ENCODE measurements at regions not wholly inside any gene's neighbourhood (a gene's known extent, or its start where the extent isn't known, plus 50 kb on each side); places are given as distances from the start of the nearest gene placed in this dataset.

DNA sequence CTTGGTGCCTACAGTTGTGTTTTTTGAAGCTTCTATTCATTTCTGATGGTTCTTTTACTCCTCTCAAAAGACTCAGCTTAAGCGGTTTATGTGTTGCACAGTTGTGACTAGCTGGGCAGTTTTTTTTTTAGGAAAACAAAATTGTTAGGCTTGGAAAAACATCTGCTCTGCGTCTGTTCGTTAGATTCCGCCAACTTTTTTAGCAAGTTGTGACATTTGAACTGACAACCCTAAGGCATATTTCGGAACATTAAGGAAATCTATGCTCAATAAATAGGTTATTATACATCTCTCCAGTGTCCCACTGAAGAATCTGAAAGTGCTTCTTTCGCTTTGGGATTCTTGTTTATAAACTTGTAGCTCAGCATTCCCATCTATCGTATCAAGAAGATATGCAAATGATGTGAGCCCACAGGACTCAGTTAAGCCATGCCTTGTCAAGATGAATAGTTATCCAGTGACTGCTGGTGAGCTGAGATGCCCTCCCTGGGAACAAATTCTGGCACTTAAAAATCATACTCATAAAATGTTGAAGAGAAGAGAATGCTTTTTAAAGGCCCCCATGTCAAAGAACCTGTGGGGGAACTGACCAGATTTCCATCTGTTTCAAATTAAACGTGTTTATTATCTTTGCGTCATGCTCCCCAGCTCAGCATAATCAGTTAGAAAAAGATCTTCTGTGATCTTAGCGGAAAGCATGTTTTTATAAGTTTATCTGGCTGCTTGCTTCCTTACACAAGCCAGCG is 109.0 kb upstream of the FAM20A start:
- H3K4me3 ChIP-seq (ENCODE audit: low read depth, low read length), result peak overlapping the region; percentile 8
- H3K27ac ChIP-seq (ENCODE audit: low read depth), result no peak overlapping the region
- no peaks in the 10 kb centered on the region for H3K4me1 ChIP-seq (ENCODE audit: insufficient read depth)
- no peaks in the 10 kb centered on the region for H3K36me3 ChIP-seq (ENCODE audit: insufficient read depth)
- WGBS, result 29% methylated on average over 11 of the region's 11 CpGs
- DNase-seq (ENCODE audit: extremely low spot score), result no peak

DNA sequence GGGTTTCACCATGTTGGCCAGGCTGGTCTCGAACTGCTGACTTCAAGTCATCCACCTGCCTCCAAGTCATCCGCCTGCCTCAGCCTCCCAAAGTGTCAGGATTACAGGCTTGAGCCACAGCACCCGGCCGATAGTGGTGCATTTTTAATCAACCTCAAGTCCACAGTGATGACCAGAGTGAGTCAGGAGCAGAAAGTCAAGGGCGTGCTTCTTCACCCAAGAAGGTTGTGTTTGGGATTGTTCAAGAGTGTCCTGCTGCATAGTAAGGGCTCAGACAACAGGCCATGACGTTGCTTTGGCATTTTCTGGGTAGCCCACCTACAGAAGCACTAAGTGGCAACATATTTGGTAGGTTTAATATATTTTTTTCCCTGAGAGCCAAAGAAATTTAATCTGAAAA is 108.3 kb upstream of the FAM20A start:
- no peak overlapping the region for H3K27ac ChIP-seq (ENCODE audit: low read depth)
- WGBS, result 92% methylated on average over 6 of the region's 6 CpGs
- no peaks in the 10 kb centered on the region for H3K36me3 ChIP-seq (ENCODE audit: insufficient read depth)
- H3K4me3 ChIP-seq (ENCODE audit: low read depth, low read length), result no peak overlapping the region
- H3K4me1 ChIP-seq (ENCODE audit: insufficient read depth), result no peaks in the 10 kb centered on the region
- no peak for DNase-seq (ENCODE audit: extremely low spot score)

DNA sequence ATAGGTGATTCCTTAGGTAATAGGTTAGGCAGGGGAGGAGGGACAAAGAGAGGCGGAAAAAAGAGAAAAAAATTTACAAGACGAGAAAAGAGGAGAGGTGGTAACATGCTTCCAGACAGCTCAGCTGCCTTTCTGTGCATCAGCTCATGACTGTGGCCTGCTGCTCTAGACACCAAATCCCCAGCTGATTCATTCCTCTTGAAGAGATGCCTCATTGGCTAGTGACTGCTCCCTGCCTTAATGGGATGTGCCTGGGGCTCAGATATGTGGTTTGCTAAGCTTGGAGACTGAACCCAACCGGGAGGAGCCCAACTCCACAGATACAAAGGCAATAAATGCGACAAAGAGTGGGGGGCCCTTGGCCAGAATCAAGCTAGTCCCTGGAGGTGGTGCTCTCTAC is 105.9 kb upstream of the FAM20A start:
- Histone ChIP-seq H3K27ac (ENCODE audit: low read depth) (no peak overlapping the region), H3K4me1 (ENCODE audit: insufficient read depth) (no peaks in the 10 kb centered on the region), H3K36me3 (ENCODE audit: insufficient read depth) (no peaks in the 10 kb centered on the region), H3K4me3 (ENCODE audit: low read depth, low read length) (no peak overlapping the region)
- no peak for DNase-seq (ENCODE audit: extremely low spot score)
- WGBS, result 74% methylated on average over 4 of the region's 4 CpGs

DNA sequence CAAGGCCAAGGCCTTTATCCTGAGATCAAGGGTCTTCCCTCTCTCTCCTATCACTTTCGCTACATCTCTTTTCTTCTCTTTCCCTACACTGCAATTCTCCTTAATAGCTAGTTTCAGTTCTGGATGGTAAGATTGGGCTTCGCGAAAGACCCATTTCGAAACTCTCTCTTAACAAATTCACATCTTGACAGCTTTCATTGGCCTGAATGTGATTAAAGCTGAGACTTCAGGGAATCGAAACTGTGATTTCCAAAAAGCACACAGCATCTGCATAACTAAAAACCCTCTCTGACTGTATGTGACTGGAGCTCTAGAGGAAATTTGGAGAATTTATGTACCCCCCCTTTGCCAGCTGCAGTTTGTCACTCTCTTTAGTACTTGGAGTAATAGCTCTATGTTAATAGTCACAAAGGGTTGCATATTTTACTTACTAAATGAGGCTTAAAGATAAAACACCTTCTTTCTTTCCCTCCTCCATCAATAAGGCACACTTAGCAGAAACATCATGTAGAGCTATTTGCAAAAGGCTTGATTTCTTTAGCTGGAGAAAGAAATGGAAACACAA is 105.3 kb upstream of the FAM20A start:
- no peak for DNase-seq (ENCODE audit: extremely low spot score)
- no peaks in the 10 kb centered on the region for H3K36me3 ChIP-seq (ENCODE audit: insufficient read depth)
- H3K4me3 ChIP-seq (ENCODE audit: low read depth, low read length), result no peak overlapping the region
- no peak overlapping the region for H3K27ac ChIP-seq (ENCODE audit: low read depth)
- no peaks in the 10 kb centered on the region for H3K4me1 ChIP-seq (ENCODE audit: insufficient read depth)
- 71% methylated on average over 5 of the region's 5 CpGs for WGBS

DNA sequence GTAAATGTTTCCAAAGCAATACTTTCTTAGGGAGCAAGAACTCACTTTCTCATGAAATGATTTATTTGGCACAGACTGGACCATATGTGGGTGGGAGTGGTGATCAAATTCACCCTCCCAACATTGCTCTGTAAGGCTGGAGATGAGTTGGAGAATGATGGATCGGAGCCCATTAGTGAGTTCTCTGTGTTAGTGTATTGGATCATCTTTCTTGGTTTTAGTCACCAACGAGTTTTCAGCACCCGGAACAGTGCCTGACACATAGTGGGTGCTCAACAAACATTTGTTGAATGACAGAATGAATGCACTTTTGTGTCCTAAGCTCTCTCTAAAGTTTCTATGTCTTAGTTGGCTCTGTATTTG is 104.5 kb upstream of the FAM20A start:
- no peaks in the 10 kb centered on the region for H3K4me1 ChIP-seq (ENCODE audit: insufficient read depth)
- H3K27ac ChIP-seq (ENCODE audit: low read depth), result no peak overlapping the region
- H3K4me3 ChIP-seq (ENCODE audit: low read depth, low read length), result no peak overlapping the region
- 85% methylated on average over 3 of the region's 3 CpGs for whole genome bisulfite sequencing
- no peaks in the 10 kb centered on the region for H3K36me3 ChIP-seq (ENCODE audit: insufficient read depth)
- DNase-seq (ENCODE audit: extremely low spot score), result no peak

DNA sequence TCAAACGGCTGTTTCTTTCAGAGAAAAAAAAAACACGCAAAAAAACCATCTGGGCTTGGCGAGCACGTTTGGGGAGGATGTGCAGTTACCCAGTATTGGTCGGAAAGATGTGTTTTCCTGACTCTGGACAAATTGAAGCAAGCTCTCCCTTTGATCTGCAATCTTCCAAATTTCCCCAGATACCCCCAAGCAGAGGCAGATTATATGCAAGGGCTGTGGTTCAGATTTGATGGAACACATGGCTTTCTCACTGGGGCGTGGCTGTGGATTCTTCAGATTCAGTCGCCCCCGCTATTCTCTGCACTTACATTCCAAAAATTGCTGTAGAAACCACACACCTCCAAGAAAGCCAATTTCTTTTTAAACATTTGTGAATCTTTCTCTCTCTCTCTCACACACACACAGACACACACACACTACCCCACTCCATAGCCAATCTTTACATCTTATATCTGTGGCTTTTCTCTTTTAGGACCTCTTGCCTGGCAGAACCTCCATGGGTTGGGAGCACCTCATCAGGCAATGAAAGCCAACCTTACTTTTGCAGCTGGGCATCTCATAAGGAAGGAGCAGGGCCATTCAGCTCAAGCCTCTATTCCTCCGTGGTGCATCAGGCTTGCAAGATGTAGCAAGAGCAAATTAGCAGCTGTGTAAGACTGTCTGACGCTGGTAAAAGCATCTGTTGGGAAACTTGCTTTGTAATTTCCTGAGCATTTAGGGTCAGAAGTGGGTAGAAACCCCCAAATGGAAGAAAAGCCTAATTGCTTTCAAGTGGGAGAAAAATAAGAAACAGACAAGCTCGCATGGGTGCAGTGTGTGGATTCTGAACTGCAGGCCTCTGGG is 103.9 kb upstream of the FAM20A start:
- Histone ChIP-seq H3K36me3 (ENCODE audit: insufficient read depth) (no peaks in the 10 kb centered on the region), H3K4me1 (ENCODE audit: insufficient read depth) (no peaks in the 10 kb centered on the region), H3K27ac (ENCODE audit: low read depth) (no peak overlapping the region), H3K4me3 (ENCODE audit: low read depth, low read length) (no peak overlapping the region)
- WGBS, result 67% methylated on average over 11 of the region's 11 CpGs
- no peak for DNase-seq (ENCODE audit: extremely low spot score)

DNA sequence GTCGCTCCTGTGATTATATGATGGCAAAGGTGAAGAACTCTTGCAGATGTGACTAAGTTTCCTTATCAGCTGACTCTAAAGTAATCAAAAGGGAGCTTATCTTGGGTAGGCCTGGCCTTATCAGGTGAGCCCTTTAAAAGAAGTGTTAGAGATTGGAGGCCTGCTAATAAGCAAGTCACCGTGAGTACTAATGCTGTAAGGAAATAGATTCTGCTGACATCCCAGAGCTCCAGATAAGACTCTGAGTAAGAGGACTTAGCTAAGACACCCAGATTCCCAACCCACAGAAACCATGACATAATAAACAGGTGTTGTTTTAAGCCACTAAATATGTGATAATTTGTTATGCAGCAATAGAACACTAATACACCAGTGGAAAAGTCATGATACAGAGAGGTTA is 99.9 kb upstream of the FAM20A start:
- Histone ChIP-seq H3K4me1 (ENCODE audit: insufficient read depth) (no peaks in the 10 kb centered on the region), H3K36me3 (ENCODE audit: insufficient read depth) (no peaks in the 10 kb centered on the region), H3K27ac (ENCODE audit: low read depth) (no peak overlapping the region), H3K4me3 (ENCODE audit: low read depth, low read length) (no peak overlapping the region)
- DNase-seq (ENCODE audit: extremely low spot score), result no peak
- WGBS, result 57% methylated on average over 2 of the region's 2 CpGs

DNA sequence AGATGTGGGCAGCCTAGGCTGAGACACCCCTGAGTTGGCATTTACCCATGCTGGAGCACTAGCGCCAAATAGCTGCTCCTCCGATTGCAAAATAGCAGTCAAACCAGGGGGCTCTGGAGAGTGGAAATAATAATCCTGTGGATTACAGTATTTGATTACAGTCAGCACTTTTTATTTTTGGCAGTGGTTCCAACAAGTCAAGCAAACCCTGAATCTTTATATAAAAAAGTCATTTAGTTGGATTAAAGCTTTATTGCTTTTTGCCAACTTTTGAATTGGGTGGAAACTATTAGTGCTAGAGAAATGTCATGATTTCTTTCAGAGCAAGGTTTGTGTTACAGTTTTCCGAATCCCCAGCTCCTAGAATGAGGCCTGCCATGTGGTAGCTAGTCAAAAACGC is 99.3 kb upstream of the FAM20A start:
- 39% methylated on average over 4 of the region's 4 CpGs for WGBS

DNA sequence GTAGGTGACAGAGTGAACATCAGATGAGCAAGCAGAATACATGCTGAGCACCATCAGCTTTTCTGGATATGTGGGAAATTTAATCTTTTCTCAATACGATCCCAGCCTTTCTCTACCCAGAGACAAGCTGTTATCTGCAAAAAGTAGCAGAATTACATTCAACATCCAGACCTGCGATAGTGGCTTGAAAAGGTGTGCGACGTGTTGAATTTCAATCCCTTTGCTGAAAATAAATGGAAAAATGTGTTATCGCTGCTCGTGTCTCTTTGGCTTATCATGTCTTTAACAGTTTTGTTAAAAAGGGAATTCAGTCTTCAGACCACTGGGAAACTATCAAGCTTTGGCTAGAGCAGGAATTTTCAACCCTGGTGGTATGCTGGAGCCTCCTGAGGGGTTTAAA is 98.8 kb upstream of the FAM20A start:
- Histone ChIP-seq H3K4me1 (ENCODE audit: insufficient read depth) (no peaks in the 10 kb centered on the region), H3K27ac (ENCODE audit: low read depth) (no peak overlapping the region), H3K4me3 (ENCODE audit: low read depth, low read length) (no peak overlapping the region), H3K36me3 (ENCODE audit: insufficient read depth) (no peaks in the 10 kb centered on the region)
- no peak for DNase-seq (ENCODE audit: extremely low spot score)
- whole genome bisulfite sequencing, result 60% methylated on average over 6 of the region's 6 CpGs

More for the DNA sequence above, 99.3 kb upstream of the FAM20A start:
- DNase-seq (ENCODE audit: extremely low spot score), result no peak
- Histone ChIP-seq H3K27ac (ENCODE audit: low read depth) (no peak overlapping the region), H3K4me1 (ENCODE audit: insufficient read depth) (no peaks in the 10 kb centered on the region), H3K36me3 (ENCODE audit: insufficient read depth) (no peaks in the 10 kb centered on the region), H3K4me3 (ENCODE audit: low read depth, low read length) (no peak overlapping the region)

DNA sequence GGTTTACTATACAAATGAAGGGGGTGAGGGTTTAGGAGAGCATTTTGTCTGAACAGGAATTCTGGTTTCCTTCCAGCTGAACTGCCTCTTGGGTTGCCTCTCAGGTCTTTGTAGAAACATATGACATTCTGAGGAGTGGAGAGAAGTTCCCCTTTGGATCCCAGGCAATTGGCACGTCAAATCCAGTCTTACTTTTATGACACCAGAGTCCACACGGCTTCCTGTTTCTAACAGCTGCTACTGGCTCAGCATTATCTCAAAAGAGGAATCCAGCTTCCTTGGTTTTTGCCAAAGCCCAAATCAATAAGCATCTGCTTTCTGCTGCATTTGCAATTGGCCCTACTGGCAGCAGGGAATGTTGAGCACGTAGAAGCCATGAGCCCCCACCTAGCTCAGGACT is 97.6 kb upstream of the FAM20A start:
- Histone ChIP-seq H3K4me3 (ENCODE audit: low read depth, low read length) (no peak overlapping the region), H3K27ac (ENCODE audit: low read depth) (no peak overlapping the region), H3K36me3 (ENCODE audit: insufficient read depth) (no peaks in the 10 kb centered on the region), H3K4me1 (ENCODE audit: insufficient read depth) (no peaks in the 10 kb centered on the region)
- WGBS, result 23% methylated on average over 3 of the region's 3 CpGs
- no peak for DNase-seq (ENCODE audit: extremely low spot score)

DNA sequence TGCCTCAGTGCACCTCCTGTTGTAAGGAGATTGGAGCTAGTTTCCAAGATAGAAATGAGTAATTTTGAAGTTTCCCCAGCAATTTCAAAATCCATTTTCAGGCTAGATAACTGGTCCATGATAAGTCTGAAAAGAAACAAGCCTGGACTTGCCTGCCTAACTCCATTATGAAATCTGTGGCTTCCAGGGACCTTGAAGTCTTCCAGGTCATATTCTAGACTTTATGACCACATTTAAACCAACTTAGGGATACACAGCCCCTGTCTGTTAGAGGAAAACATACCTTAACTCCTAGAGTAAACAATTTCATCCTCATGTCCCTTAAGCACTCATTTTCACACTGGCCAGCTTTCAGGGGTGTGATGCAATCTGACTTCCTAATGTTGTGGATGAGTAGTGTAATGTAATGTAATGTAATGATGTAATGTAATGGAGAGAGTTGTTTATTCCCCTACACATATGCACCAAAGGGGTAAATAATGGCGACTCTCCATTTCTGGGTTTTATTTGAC is 96.7 kb upstream of the FAM20A start:
- WGBS, result 71% methylated on average over 1 of the region's 1 CpG
- no peak overlapping the region for H3K4me3 ChIP-seq (ENCODE audit: low read depth, low read length)
- no peak overlapping the region for H3K27ac ChIP-seq (ENCODE audit: low read depth)
- no peaks in the 10 kb centered on the region for H3K36me3 ChIP-seq (ENCODE audit: insufficient read depth)
- no peak for DNase-seq (ENCODE audit: extremely low spot score)
- H3K4me1 ChIP-seq (ENCODE audit: insufficient read depth), result no peaks in the 10 kb centered on the region

DNA sequence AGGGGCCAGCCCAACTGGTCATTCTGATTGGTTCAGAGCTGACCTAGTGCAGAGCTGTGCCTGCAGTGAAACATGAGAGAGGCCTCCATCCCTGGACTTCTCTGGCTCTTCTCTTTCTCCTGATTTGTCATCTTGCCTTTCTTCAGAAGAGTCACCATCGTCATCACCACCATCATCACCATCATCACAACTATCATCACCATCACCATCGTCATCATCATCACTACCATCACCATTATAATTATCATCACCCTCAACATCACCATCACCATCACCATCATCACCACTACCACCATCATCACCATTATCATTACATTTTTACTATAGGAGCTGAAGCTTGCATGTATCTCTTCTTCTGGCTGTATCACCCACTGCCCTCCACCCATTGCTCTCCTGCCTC is 94.5 kb upstream of the FAM20A start:
- Histone ChIP-seq H3K27ac (ENCODE audit: low read depth) (no peak overlapping the region), H3K4me1 (ENCODE audit: insufficient read depth) (no peaks in the 10 kb centered on the region), H3K4me3 (ENCODE audit: low read depth, low read length) (no peak overlapping the region), H3K36me3 (ENCODE audit: insufficient read depth) (no peaks in the 10 kb centered on the region)
- no peak for DNase-seq (ENCODE audit: extremely low spot score)
- 96% methylated on average over 2 of the region's 2 CpGs for WGBS

DNA sequence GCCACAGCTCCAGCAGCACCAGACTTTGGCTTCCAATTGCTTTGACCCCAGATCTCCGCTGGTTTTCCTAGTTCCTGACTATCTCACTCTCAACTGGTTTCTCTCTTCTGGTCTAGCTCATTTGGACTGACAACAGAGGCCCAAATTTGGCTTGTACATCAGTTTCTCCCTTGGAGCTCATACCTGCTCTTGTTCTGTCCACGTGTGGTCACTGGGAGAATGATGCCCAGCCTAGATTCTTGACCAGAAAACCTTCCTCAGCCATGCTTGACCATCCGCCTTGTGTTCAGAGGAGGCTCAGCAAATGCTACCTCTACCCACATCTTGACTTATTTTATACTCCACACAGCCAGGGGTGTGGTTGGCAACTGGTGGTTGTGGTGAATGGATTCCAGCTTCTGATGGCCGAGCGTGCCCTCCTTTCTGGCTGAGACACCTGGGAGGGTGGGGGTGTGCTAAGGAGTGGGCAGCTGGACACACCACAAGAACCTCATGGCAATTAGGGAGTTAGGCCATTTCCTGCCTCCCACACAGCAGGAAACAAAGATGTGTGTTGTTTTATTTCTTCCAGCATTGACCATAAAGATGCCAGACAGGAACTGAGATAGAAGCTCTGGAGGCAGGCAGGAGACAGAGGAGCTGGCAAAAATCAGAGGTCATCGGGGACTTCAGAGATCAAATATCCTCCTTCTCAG is 93.8 kb upstream of the FAM20A start:
- Histone ChIP-seq H3K4me3 (ENCODE audit: low read depth, low read length) (no peak overlapping the region), H3K4me1 (ENCODE audit: insufficient read depth) (no peaks in the 10 kb centered on the region), H3K27ac (ENCODE audit: low read depth) (no peak overlapping the region), H3K36me3 (ENCODE audit: insufficient read depth) (no peaks in the 10 kb centered on the region)
- WGBS, result 88% methylated on average over 6 of the region's 6 CpGs
- no peak for DNase-seq (ENCODE audit: extremely low spot score)

Measured in urinary bladder (tissue), 3 donors.